ENCODE measurements at regions not wholly inside any gene's neighbourhood (a gene's known extent, or its start where the extent isn't known, plus 50 kb on each side); places are given as distances from the start of the nearest gene placed in this dataset.

GRCh38 chrX:44451056-44451455 is 91.6 kb downstream of the FUNDC1 start:
- intact Hi-C loops (cut with micrococcal nuclease; ENCODE audit: unreplicated experiment) = no loop called here
- no peaks in the 10 kb centered on the region for H3K36me3 ChIP-seq (ENCODE audit: control insufficient read depth, insufficient read depth, low read length)
- in situ Hi-C loops (cut with HindIII; ENCODE audit: low pct_unique_long_range_greater_than_20kb, low sequenced_read_pairs) = no loop called here
- DNase-seq (ENCODE audit: low read depth, low spot score) = no peak
- no peak overlapping the region for H3K4me3 ChIP-seq (ENCODE audit: low read depth in 2 of 2, low read length in 2 of 2)
- H3K4me1 ChIP-seq (ENCODE audit: control insufficient read depth, insufficient read depth, low read length) = no peaks in the 10 kb centered on the region
- TF ChIP-seq POLR2AphosphoS5 (IDR thresholded peaks at IDR 0.05; ENCODE audit: low read depth, low read length) (no peak), SIN3A (IDR thresholded peaks at IDR 0.05; ENCODE audit: borderline replicate concordance, insufficient read depth, low read depth, low read length) (no peak), TCF7L2 (IDR thresholded peaks at IDR 0.05; ENCODE audit: low read depth, low read length) (no peak), REST (IDR thresholded peaks at IDR 0.05; ENCODE audit: insufficient read depth in 1 of 2, low read depth in 2 of 2, low read length in 1 of 2) (no peak), CTCF (IDR thresholded peaks at IDR 0.05) (no peak)
- ATAC-seq = no peak
- no TSS peak for BruUV-seq (replicated peaks)
- H3K27me3 ChIP-seq (ENCODE audit: control insufficient read depth, insufficient read depth, low read length) = no peaks in the 10 kb centered on the region
- ChIA-PET POLR2A (no interaction called here), CTCF (no interaction called here)
- H3K9me3 ChIP-seq (ENCODE audit: control insufficient read depth, insufficient read depth, low read depth, low read length) = no peaks in the 10 kb centered on the region
- H3K27ac ChIP-seq (ENCODE audit: low read length) = no peak overlapping the region

- H3K9me3 ChIP-seq (ENCODE audit: control insufficient read depth, insufficient read depth, low read depth, low read length) = no peaks in the 10 kb centered on the region
- CTCF ChIA-PET = no interaction called here
- no peaks in the 10 kb centered on the region for H3K36me3 ChIP-seq (ENCODE audit: control insufficient read depth, insufficient read depth, low read length)
- no peak overlapping the region for H3K27ac ChIP-seq (ENCODE audit: low read length)
- in situ Hi-C loops (cut with HindIII; ENCODE audit: low pct_unique_long_range_greater_than_20kb, low sequenced_read_pairs) (no loop called here), intact Hi-C loops (cut with micrococcal nuclease; ENCODE audit: unreplicated experiment) (no loop called here)
- DNase-seq (ENCODE audit: low read depth, low spot score) (no peak), ATAC-seq (no peak)
- H3K4me1 ChIP-seq (ENCODE audit: control insufficient read depth, insufficient read depth, low read length) = no peaks in the 10 kb centered on the region
- TF ChIP-seq SIN3A (IDR thresholded peaks at IDR 0.05; ENCODE audit: borderline replicate concordance, insufficient read depth, low read depth, low read length) (no peak), TCF7L2 (IDR thresholded peaks at IDR 0.05; ENCODE audit: low read depth, low read length) (no peak), POLR2AphosphoS5 (IDR thresholded peaks at IDR 0.05; ENCODE audit: low read depth, low read length) (no peak), CTCF (IDR thresholded peaks at IDR 0.05) (no peak), REST (IDR thresholded peaks at IDR 0.05; ENCODE audit: insufficient read depth in 1 of 2, low read depth in 2 of 2, low read length in 1 of 2) (no peak)
- no TSS peak for BruUV-seq (replicated peaks)
- no peaks in the 10 kb centered on the region for H3K27me3 ChIP-seq (ENCODE audit: control insufficient read depth, insufficient read depth, low read length)
- POLR2A ChIA-PET = no interaction called here
- no peak overlapping the region for H3K4me3 ChIP-seq (ENCODE audit: low read depth in 2 of 2, low read length in 2 of 2)
Observed at GRCh38 chrX:44447214-44447613, 95.4 kb downstream of the FUNDC1 start.

Measured in Panc1 (cell line).